G401.6 (cell line): ENCODE measurements at regions not wholly inside any gene's neighbourhood (a gene's known extent, or its start where the extent isn't known, plus 50 kb on each side); places are given as distances from the start of the nearest gene placed in this dataset.

Experiments used
- FAIRE-seq: peaks from 2 replicates; lab custom pipeline; 2012; peaks lifted over from hg19 to GRCh38; lab: Jason Lieb, UNC

DNA sequence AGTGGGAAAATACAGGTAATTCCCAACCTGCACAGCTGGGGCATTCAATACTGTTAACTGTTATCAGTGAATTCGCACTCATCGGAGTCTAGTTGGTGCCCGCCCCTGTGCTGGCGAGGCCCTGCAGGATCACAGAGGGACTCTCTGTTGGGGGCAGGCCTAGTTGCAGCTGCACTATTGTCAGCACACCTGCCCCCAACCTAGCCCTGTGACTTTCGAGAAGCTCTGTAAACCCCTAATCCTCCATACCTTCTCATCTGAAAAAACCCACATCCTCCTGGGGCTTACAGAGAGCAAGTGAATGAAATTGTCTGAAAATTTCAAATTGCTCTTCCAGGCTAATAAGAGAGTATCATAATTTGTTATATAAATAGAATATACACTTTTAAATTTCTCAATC, 132.2 kb upstream of the NUDT4 start:
- FAIRE-seq, result no peak

DNA sequence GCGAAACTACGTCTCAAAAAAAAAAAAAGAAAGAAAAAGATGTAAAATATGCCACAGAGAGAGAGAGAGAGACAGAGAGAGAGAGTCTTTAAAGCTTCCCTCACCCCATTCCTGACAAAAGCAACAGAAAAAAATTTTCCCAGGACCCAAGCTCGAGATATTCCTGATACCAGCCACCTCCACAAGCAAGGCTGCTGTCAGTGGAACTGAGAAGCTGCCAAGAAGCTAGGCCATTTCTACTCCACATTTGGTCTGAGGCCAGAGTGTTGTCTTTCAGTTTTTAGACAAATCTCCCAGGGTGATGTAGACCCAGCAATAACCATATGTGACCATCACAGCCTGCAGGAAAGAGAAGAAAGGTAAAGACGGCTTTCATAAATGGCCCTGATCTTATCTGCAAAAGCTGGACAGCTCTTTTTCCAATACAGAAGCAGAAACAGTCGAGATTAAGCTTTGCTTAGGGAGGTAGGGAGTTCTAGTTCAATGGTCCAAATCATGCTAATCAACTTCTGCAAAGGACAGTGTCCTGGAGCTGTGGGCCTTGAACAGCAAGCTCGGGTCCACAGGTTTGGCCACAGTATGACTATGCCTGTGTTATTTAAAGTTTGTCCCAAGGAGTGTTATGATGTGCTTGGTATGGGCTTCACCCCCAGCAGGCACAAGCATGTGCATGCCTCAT, 130.3 kb upstream of the NUDT4 start:
- FAIRE-seq, result no peak

DNA sequence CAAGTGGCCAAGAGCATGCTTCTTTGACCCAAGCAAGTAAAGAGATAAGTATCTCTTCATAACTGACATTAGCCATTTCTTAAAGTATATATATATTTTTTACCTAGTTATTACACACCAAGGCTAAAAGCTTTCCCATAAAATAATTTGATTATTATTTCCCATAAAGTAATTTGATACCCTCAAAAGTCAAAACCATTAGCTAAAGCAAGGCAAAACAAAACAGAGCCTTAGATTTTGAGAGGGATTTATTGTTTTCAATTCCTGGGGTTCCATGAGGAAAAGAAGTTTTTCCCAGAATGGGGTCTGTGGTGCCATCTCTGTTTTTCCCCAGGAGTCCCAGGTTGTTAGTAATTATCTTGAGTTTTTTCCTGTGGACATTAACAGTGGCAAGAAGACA, 125.5 kb upstream of the NUDT4 start:
- no peak for FAIRE-seq

DNA sequence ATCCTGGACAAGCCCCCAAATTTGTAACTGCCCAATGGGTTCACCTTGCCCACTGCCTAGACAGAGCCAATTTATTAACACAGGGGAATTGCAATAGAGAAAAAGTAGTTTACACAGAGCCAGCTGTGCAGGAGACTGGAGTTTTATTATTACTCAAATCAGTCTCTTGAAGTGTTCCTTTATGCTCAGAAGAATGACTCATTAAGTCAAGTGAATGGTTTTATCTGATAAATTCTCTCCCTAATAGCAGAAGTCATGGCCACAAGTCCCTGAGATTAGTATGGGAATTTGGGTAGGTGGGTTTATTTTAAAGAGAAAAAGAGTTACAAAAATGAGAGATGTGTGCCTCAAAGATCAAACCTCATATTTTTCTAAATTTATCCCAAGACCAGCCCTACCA, 122.8 kb upstream of the NUDT4 start:
- FAIRE-seq, result no peak

DNA sequence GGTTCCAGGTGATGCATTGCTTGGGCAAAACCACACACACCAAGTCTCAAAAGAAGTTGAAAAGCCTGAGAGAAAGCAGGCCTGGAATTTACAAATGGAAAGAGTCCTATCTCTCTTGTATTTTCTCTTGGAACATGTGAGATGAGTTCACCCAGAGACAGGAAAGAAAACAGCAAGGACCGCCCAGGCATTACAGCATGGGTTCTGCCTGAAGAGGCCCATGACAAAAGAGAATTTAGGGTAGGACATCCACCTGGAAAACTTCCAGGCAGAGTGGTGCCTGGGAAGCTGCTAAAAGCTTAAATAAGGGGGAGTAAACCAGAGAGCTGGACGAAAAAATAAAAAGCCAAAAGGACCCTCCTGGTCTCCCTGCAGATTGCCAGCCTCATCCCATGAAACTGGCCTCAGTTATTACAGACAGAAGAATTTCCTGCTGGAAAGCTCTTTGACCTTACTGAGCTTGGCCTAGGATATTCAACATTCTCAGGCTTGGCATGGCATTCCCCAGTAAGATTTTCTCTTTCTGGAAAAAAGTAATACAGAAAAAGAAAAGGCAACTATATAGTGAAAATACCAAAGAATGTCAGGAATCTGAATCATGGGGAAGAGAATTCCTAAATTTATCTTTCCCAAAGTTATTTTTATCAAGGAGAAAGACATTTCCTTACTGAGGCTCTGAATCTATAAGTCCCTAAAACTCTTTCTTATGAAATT, 121.3 kb upstream of the NUDT4 start:
- FAIRE-seq, result no peak

DNA sequence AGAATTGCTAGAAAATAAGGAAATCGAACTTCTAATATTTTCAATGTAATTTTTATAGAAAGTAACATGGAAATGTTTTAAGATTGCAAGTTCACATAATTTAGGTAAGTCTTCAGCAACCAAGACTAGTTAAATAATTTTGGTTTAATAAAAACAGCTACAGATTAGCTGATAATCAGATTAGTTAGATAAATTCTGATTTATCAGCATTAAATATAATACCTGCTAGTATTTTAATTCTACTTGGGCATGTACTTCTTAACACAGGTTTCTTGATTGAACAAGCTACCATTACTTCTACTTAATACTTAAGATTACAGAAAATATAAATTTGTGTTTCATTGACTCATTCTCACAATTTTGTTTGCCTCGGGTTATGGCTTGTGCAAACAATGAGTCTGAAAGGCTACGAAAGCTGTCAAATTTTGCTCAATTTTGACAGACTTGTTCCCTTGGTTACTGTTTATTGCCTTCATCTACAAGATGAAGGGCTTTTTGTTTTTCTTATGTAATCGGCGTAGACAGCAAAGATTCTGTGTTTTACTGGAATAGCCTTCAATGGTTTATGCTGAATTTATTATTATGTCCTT, 116.1 kb upstream of the NUDT4 start:
- no peak for FAIRE-seq

DNA sequence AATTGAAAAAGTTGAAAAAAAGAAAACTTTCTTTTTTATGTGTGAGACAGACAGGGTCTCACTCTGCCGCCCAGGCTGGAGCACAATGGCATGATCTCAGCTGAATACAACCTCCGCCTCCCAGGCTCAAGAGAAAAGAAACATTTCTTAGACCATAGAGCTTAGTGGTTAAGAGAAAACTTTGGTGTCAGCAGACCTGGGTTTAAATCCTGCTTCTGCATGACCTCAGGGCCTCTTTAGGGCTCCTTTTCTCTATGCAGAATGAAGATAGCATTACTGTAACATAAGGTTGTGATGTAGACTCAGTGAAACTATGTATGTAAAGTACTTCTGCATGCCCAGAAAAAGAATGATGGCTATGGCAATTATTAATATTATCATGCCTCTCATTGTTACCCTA, 104.7 kb upstream of the NUDT4 start:
- FAIRE-seq, result no peak

DNA sequence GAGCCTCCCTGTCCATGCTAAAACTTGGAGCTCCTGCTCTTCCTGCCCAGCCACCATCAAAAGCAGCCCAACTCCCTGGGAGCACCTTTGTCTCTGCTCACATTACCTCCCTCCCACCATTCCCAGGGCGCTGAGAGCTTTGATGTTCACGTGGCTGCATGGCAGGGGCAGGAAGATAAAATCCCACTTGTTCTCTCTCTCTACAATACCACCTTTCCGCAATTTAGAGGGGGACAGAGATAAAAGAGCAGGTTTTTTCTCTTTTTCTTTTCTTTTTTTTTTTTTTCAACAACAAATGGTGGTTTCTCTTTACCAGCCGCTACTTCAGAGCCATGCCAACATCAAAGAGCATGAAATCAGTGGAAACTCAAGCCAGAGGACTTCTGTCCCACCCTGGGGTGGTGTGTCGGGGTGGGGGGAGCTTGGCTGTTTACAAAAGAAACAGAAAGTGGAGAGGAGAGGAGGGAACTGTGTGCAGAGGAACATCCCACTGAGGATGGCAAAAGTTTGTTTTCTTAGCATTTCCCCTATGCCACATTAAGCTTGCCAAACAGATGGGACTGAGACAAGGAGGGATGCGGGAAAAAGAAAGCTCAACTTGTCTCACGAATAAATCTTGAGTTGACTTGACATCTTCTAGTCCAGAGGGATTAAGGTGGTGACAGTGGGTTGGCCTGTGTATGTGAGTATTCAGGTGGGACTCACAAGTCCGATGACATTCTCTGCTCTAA, 103.7 kb upstream of the NUDT4 start:
- no peak for FAIRE-seq

DNA sequence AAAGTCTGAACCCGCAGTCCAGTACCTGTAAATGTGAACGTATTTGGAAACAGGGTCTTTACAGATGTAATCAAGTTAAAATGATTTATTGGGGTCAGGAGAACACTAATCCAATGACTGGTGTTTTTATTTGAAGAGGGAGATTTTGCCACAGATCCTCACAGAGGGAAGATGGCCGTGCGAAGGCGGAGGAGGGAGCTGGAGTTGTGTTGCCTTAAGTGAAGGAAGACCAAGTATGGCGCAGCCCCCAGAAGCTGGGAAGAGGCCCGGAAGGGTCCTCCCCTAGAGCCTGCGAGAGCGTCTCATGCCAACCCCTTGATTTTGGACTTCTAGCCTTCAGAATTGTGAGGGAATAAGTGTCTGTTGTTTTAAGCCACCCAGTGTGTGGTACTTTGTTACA, 102.8 kb upstream of the NUDT4 start:
- FAIRE-seq, result no peak

DNA sequence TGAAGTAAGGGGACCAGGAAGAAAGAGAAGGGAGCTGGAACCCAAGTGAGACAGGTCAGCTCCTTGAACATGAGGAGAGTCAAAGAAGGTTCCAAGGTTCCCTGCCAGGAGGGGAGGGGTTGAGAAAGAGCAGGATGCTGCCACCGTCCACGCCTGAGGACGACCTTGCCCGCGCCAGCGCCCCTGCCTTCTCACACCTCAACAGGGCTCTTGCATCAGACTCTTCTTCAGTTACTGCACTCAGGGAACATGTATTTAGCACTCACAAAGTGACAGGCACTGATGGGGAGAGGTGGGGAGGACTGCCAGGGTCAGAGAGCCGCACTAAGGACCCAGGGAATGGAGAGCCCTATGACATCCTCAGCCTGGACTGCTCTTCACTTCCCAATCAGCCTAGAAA, 102.1 kb upstream of the NUDT4 start:
- no peak for FAIRE-seq

DNA sequence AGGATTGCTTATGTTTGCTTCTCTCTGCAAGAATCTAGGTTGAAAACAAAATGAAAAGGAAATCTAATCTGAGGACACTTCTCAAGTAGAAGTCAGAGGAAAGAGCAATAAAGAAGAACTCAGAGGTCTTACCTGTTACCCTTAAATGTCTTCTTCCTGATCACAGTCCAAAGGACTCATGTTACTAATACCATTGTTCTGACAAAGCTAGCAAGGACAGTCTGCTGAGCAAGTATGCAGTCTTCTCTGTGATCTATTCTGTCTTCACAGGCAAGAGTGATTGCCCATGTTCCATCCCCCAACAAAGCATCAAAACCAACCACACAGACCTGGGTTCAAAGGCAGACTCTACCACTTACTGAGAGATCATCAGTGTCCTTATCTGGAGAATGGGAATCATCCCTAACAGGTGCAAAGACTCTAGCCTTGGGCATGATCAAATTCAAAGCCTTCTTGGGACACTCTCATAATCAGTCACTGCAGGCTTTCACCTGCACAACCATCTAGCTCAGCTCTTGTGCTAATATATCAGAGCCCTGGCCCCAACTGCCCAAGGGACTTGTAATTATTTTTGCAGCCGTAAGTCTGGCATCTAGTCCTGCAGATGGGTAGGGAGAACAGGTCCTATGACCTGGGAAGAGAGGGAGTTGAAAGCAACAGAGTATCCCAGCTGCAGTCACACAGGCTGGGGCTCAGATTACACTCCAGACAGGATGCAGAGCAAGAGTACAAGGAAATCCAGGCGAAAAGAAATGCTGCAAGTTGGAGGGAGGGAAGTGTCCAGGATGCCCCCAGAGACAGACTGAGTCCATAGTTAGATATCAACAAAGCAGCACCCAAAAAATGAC, 97.9 kb upstream of the NUDT4 start:
- no peak for FAIRE-seq

DNA sequence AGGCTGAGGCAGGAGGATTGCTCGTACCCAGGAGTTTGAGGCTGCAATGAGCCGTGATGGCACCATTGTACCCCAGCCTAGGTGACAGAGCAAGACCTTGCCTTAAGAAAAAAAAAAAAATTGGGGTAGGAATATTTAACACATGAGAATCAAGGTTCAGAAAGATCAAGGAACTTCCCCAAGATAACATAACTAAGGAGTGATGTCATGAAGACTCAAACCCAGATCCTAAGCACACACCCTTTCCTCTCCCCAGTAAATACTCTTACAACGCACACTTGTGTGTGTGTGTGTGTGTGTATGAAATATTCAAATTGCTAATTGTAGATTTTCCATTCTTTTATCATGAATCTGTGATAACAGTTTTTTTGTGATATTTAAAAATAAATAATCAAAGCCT, 90.6 kb upstream of the NUDT4 start:
- FAIRE-seq, result no peak

DNA sequence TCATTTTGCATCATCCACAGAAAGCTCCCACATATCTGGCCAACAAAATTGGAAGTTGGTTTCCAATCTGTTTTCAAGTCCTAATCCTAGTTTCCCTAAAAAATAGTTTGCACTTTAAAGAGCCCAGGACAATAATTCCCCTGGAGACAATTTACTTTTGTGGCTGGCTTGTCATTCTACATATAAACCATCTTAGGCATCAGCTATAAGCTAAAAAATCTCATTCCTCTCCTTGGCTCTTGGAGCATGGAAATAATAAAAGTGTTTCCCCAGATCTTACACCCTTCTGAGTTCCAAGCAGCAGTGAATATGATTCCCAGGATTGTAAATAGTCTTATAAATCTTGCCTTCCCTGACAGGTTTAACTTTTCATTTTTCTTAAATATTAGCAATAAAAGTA, 89.1 kb upstream of the NUDT4 start:
- FAIRE-seq, result no peak

DNA sequence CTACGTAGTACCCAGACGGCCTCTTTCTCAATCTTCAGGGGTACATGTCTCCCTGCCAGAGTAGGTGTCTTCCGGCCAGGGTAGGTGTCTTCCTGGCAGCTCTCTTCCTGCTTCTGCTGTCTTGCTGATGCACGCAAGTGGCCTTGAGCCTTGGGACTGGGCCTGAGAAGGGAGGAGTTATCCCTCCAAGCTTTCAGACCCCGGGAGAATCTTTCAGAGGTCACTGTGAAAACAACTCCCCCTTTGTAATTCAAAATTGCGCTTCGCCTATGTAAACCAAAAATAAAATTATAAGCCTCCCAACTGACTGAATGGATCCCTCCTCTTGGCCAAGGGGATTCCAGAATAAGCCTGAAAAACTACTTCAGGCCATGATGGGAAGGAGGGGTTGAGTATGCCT, 87.3 kb upstream of the NUDT4 start:
- FAIRE-seq, result no peak

DNA sequence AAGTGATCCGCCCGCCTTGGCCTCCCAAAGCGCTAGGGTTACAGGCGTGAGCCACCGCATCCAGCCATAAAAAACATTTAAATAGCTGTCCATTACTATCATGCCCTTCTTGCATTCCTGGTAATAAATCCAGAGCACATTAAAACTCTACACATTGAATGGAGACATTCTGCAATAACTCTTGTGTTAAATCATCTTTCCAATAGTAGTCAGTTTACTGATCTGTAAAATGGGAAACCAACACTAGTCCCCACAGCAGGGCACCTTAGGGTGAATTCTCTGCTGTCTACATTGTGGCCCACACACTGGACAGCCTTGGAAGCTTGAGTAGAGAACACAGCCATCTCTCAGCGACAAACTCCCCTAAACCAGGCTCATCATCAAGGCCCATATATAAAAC, 85.5 kb upstream of the NUDT4 start:
- FAIRE-seq, result no peak

DNA sequence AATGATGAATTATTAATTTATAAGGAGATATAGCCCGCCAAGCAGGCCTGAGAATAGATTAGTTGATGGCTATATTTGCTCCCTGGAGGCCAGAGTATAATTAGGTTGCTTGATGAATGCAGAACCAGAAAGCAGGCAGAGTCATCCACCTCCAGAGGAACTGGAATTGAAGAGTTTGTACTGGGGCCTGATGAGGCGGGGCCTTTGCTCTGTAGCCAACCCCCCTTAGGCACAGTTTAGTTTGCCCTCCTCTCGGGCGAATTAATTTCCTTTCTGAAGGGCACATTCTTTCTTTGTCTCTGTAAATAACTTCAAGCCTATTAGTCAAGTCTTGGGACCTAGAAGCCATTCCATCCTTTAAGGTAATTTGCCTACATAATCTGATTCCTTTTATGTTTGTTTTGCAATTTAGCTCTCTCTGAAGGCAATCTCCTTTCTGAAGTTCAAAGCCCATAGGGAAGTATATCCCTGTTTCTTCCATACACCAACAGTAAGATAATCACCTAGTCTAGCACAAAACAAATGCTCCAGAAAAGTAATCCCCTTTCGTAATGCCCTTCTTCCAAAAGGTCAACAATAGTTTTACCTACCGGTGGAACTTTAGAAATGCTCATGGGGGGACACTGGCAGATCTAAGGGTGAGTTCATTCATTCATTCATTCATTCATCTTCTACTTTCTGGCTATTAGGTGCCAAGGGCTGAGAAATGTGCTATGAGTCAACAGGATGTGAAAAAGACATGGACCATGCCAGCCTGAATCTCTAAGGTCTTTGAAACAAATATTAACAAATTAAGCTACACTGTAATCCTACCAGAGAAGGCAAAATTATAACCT, 84.8 kb upstream of the NUDT4 start:
- FAIRE-seq, result no peak

DNA sequence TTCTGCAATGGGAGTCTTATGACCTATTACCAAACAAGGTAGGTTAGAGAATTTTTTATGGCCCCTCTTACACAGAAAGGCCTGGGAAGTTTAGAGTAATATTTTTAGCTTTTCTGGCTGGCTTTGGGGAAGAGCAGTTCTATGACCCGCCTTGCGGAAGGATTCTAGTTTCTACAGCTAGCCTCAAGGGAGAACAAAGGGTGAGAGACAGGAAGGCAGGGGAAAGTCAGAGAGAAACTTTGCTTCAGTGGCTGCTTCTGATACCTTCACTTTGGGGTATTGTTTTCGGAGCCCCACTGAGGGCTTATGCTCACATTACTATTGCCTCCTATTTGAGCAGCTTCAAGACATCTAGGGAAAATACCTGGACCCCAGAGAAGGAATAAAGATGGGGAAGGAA, 80.7 kb upstream of the NUDT4 start:
- FAIRE-seq, result no peak

DNA sequence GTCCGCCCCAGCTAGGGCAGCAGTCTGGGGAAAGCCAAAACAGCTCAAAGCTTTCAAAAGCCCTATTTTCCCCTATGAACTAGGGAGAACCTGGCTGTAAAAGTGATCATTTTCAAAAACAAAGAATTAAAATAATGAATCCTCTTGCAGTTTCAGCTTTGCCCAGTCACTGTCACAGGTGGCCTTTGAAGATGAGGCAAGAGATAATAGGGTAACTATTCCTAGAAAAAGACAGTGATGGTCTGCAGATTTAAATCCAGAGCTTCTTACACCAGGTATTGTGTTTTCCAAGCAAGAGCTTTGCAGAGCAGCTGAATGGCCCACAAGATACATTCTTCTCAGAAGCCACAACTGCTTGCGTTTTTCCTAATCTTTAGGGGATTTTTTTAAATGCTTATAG, 80.2 kb upstream of the NUDT4 start:
- FAIRE-seq, result no peak

DNA sequence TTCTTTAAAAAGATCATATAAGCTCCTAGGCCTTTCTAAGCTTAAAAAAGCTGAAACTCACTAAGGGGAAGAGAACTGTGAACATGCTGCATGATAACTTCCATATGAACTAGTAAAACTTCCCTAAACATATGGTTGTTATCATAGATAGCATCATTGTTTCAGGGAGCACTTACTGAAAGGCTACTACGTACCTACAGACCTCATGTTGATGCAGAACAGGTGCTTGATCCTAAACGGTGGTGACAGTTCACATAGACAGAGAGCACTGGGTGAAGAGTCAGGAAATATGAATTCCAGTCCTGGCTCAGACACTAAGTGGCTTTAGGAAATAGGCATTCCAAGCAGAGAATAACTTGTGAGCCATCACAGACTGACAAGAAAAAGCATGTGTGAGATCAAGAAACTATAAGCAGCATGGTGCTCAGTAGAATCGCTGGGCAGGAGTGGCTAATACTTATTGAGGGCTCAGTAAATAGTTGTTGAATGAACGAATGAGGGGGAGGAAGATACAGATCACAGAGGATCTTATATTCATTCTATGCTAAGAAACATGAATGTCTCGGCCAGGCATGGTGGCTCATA, 78.4 kb upstream of the NUDT4 start:
- FAIRE-seq, result no peak

DNA sequence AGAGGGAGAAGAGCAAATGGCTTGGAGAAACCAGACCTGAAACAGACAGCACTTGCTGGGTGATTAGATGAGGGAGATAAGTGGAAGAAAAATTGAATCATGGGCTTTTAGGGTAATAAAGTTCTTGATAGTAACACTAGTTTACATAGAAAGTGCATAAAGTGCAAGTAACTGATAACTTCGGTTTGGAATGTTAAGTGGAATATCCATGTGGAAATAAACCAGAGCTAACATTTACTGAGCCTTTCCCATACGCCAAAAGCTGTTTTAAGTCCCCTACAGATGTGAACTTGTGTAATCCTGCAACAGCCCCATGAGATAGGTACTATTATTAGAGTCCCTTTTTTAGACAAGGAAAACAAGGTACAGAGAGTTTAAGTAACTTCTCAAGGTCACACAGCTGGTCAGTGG, 77.1 kb upstream of the NUDT4 start:
- FAIRE-seq, result no peak
